HepG2 (cell line): ENCODE measurements at regions not wholly inside any gene's neighbourhood (a gene's known extent, or its start where the extent isn't known, plus 50 kb on each side); places are given as distances from the start of the nearest gene placed in this dataset.
A peak's percentile ranks its signal among the peaks of the same experiment; 100 is the strongest.

Experiments
- ATAD3A ChIP-seq: sonication (generic); formaldehyde crosslinking; IDR thresholded peaks from 2 replicates; pipeline ENCODE4 v1.4.0; 2020; ENCODE audit warnings: missing genetic modification reagents
- CERS6 ChIP-seq: sonication (generic); formaldehyde crosslinking; IDR thresholded peaks from 2 replicates; pipeline ENCODE4 v1.5.0; 2020; ENCODE audit warnings: missing genetic modification reagents
- CHCHD3 ChIP-seq: sonication (generic); formaldehyde crosslinking; IDR thresholded peaks from 2 replicates; pipeline ENCODE4 v1.8.0; 2022; ENCODE audit warnings: mild to moderate bottlenecking, missing genetic modification reagents, moderate library complexity
- EHMT2 ChIP-seq: fragments of 200-600 bp; sonication (generic); IDR thresholded peaks from 2 replicates; pipeline ENCODE4 v1.7.0; 2017; ENCODE audit warnings: antibody characterized with exemption, low read depth, low read length, borderline replicate concordance
- FOXC1 ChIP-seq: sonication (generic); formaldehyde crosslinking; IDR thresholded peaks from 2 replicates; pipeline ENCODE4 v1.8.0; 2022; ENCODE audit warnings: mild to moderate bottlenecking, missing genetic modification reagents, borderline replicate concordance
- FOXM1 ChIP-seq: sonication (generic); formaldehyde crosslinking; IDR thresholded peaks from 2 replicates; pipeline ENCODE4 v1.5.0; 2020; ENCODE audit warnings: missing genetic modification reagents
- KAT8 ChIP-seq: IDR thresholded peaks from 2 replicates; pipeline ENCODE4 v1.6.1; 2016; ENCODE audit warnings: missing genetic modification reagents, missing compliant biosample characterization
- KDM2A ChIP-seq: sonication (generic); formaldehyde crosslinking; IDR thresholded peaks from 2 replicates; pipeline ENCODE4 v1.4.0; 2020; ENCODE audit warnings: low read depth, missing genetic modification reagents, borderline replicate concordance
- MAFG ChIP-seq: sonication (generic); formaldehyde crosslinking; IDR thresholded peaks from 2 replicates; pipeline ENCODE4 v1.5.1; 2020; ENCODE audit warnings: mild to moderate bottlenecking, missing genetic modification reagents
- MBD4 ChIP-seq: IDR thresholded peaks from 2 replicates; pipeline ENCODE4 v1.6.1; 2012; ENCODE audit warnings: low read length, inconsistent platforms, borderline replicate concordance
- NONO ChIP-seq, 2 experiments: fragments of 450-650 bp in 1 of 2; sonication (generic) in 1 of 2; formaldehyde crosslinking in 1 of 2; IDR thresholded peaks in 1 of 2; conservative IDR thresholded peaks in 1 of 2; 2 replicates each; pipeline versions ENCODE4 v1.6.1 to v1.8.0; 2017 to 2022; ENCODE audit warnings: mild to moderate bottlenecking in 1 of 2, missing genetic modification reagents in 1 of 2, moderate library complexity in 1 of 2
- PHF21A ChIP-seq: sonication (generic); formaldehyde crosslinking; IDR thresholded peaks from 2 replicates; pipeline ENCODE4 v1.5.0; 2020; ENCODE audit warnings: mild to moderate bottlenecking, missing genetic modification reagents
- RNF2 ChIP-seq: fragments of 450-650 bp; conservative IDR thresholded peaks from 2 replicates; pipeline ENCODE4 v1.6.1; 2016; ENCODE audit warnings: low read depth
- WIZ ChIP-seq: sonication (generic); formaldehyde crosslinking; IDR thresholded peaks from 2 replicates; pipeline ENCODE4 v1.5.1; 2020; ENCODE audit warnings: mild to moderate bottlenecking, missing genetic modification reagents
- ZFP37 ChIP-seq: sonication (generic); formaldehyde crosslinking; IDR thresholded peaks from 2 replicates; pipeline ENCODE4 v1.4.0; 2020; ENCODE audit warnings: missing genetic modification reagents, borderline replicate concordance
- ZFYVE20 ChIP-seq: sonication (generic); formaldehyde crosslinking; IDR thresholded peaks from 2 replicates; pipeline ENCODE4 v1.8.0; 2023; ENCODE audit warnings: low read depth, mild to moderate bottlenecking, moderate library complexity, missing genetic modification reagents, borderline replicate concordance
- ZNF143 ChIP-seq: sonication (generic); formaldehyde crosslinking; IDR thresholded peaks from 2 replicates; pipeline ENCODE4 v1.4.0; 2020; ENCODE audit warnings: missing genetic modification reagents
- ZNF275 ChIP-seq: sonication (generic); formaldehyde crosslinking; IDR thresholded peaks from 2 replicates; pipeline ENCODE4 v1.8.0; 2022; ENCODE audit warnings: missing genetic modification reagents, mild to moderate bottlenecking, inconsistent platforms, borderline replicate concordance
- ZNF329 ChIP-seq: sonication (generic); formaldehyde crosslinking; IDR thresholded peaks from 2 replicates; pipeline ENCODE4 v1.9.0; 2021; ENCODE audit warnings: low read depth, mild to moderate bottlenecking, missing genetic modification reagents
- ZNF790 ChIP-seq: sonication (generic); formaldehyde crosslinking; IDR thresholded peaks from 2 replicates; pipeline ENCODE4 v1.8.0; 2022; ENCODE audit warnings: missing genetic modification reagents, mild to moderate bottlenecking, borderline replicate concordance
- TF ChIP-seq, protein P1 (sequence below): sonication (generic); formaldehyde crosslinking; conservative IDR thresholded peaks from 2 replicates; pipeline ENCODE4 v1.8.1; 2023; ENCODE audit warnings: missing genetic modification reagents
- TF ChIP-seq, protein P2 (sequence below): sonication (generic); formaldehyde crosslinking; conservative IDR thresholded peaks from 2 replicates; pipeline ENCODE4 v1.8.0; 2022; ENCODE audit warnings: mild to moderate bottlenecking, moderate library complexity, missing genetic modification reagents

- TF ChIP-seq, protein P1, sequence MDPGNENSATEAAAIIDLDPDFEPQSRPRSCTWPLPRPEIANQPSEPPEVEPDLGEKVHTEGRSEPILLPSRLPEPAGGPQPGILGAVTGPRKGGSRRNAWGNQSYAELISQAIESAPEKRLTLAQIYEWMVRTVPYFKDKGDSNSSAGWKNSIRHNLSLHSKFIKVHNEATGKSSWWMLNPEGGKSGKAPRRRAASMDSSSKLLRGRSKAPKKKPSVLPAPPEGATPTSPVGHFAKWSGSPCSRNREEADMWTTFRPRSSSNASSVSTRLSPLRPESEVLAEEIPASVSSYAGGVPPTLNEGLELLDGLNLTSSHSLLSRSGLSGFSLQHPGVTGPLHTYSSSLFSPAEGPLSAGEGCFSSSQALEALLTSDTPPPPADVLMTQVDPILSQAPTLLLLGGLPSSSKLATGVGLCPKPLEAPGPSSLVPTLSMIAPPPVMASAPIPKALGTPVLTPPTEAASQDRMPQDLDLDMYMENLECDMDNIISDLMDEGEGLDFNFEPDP (CRISPR knock-in tag): no peak
- TF ChIP-seq EHMT2: no peak
- no peak for TF ChIP-seq CHCHD3 (CRISPR knock-in tag)
- TF ChIP-seq RNF2: peak; percentile 97
- peak; percentile 68; the same call in 1 of the 2 replicates for TF ChIP-seq CERS6 (CRISPR knock-in tag)
- no peak for TF ChIP-seq FOXM1 (CRISPR knock-in tag)
- no peak for TF ChIP-seq ZNF143 (CRISPR knock-in tag)
- TF ChIP-seq ZNF790 (CRISPR knock-in tag): peak; percentile 89; the same call in 1 of the 2 replicates
- TF ChIP-seq ZFP37 (CRISPR knock-in tag): no peak
- no peak for TF ChIP-seq PHF21A (CRISPR knock-in tag)
- no peak for TF ChIP-seq FOXC1 (CRISPR knock-in tag)
- no peak for TF ChIP-seq ATAD3A (CRISPR knock-in tag)
- TF ChIP-seq KDM2A: no peak
- TF ChIP-seq WIZ (CRISPR knock-in tag): no peak
- TF ChIP-seq MBD4: no peak
- no peak for TF ChIP-seq ZNF329 (CRISPR knock-in tag)
- no peak for TF ChIP-seq ZNF275
- peak; percentile 94 for TF ChIP-seq ZFYVE20 (CRISPR knock-in tag)
- no peak for TF ChIP-seq KAT8
- TF ChIP-seq, protein P2, sequence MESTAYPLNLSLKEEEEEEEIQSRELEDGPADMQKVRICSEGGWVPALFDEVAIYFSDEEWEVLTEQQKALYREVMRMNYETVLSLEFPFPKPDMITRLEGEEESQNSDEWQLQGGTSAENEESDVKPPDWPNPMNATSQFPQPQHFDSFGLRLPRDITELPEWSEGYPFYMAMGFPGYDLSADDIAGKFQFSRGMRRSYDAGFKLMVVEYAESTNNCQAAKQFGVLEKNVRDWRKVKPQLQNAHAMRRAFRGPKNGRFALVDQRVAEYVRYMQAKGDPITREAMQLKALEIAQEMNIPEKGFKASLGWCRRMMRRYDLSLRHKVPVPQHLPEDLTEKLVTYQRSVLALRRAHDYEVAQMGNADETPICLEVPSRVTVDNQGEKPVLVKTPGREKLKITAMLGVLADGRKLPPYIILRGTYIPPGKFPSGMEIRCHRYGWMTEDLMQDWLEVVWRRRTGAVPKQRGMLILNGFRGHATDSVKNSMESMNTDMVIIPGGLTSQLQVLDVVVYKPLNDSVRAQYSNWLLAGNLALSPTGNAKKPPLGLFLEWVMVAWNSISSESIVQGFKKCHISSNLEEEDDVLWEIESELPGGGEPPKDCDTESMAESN (CRISPR knock-in tag): no peak
- no peak for TF ChIP-seq NONO (IDR thresholded peaks at IDR 0.05)
- TF ChIP-seq NONO (CRISPR knock-in tag; conservative IDR thresholded peaks at IDR 0.05): no peak
- no peak for TF ChIP-seq MAFG (CRISPR knock-in tag)
These were observed 400.9 kb downstream of the SHQ1 start (continued) for GRCh38 chr3:72447059-72447946.
